Fibroblast of skin of right quadriceps (primary cell): ENCODE measurements at regions not wholly inside any gene's neighbourhood (a gene's known extent, or its start where the extent isn't known, plus 50 kb on each side); places are given as distances from the start of the nearest gene placed in this dataset.
"Not testable (repeated sequence)": the region's sequence is repeated elsewhere in the genome, so short reads cannot be mapped to it uniquely, and the experiment has no call there.

Experiments
- DNase-seq: peaks from one replicate; pipeline ENCODE4 v3.0.0-alpha.2; 2013

GRCh38 chr12:13433768-13434167 is 237.2 kb downstream of the EMP1 start:
- DNase-seq, result no peak

DNA sequence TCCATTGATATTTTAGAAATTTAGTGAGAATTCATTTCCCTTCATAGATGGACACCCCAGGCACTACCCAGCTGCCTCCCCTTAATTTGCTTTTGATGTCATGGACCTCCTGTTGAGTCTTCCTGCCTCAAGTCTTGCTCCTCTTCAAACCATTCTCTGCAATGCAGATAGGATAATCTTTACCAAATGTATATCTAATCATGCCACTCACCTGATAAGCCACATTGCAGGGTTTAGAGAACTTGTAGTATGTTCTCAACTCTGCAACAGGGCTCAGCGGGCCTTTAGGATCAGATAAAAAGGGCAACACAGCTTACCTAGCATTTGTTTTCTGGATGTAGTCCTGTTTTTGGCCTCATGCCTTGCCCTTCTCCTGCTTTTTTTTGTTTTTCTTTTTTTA is 234.5 kb downstream of the EMP1 start:
- DNase-seq, result no peak

- peak; percentile 87 for DNase-seq
Measured at GRCh38 chr12:13428538-13429265, 232.2 kb downstream of the EMP1 start.

DNA sequence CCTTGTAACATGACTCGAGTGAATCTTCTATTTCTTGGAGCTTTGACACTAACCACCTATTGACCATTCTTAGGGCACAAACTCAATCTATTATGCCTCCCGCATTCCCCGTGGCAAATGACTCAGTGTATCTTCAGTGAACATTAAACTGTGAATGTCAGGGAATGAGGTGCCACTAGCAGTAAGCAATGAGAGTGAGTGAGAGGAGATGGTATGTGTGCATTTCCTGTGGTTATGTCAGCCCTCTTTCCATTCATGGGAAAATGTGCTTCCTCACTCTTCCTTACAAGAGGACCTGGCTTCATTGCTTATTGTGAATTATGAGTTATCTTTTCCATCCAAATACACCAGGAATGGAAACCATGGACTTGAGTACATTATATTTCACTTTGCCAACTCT is 229.2 kb downstream of the EMP1 start:
- DNase-seq, result peak; percentile 94

- DNase-seq, result no peak
Measured at GRCh38 chr12:13422291-13422690, 225.8 kb downstream of the EMP1 start.

DNA sequence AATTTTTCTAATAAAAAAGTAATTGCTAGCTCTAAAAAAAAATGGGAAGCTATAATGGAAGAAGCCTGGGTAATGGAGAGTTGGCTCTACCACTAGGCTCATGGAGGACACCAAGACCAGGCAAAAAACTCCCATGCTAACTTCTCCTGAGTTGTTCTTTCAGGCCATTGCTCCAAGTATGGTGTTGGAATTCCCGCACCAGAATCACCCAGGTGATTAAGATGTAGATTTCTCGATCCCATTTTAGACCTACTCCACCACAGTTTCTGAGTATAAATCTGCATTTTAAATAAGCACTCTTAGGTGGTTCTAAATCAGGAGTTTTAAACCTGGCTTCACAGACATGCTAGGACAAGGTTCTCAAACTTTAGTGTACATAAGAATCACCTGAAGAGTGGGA is 221.0 kb downstream of the EMP1 start:
- no peak for DNase-seq

DNA sequence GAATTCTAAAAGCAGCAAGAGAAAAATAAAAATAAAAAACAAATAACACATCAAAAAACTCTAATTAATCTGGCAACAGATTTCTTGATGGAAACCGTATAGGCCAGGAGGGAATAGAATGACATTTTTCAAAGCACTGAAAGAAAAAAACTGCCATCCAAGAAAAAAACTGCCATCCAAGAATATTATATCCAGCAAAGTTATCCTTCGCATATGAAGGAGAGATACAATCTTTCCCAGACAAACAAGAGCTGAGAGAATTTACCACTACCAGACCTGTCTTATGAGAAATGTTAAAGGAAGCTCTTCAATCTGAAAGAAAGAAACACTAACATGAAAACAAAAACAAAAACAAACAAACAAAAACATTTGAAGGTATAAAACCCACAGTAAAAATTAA is 214.8 kb downstream of the EMP1 start:
- no peak for DNase-seq

DNA sequence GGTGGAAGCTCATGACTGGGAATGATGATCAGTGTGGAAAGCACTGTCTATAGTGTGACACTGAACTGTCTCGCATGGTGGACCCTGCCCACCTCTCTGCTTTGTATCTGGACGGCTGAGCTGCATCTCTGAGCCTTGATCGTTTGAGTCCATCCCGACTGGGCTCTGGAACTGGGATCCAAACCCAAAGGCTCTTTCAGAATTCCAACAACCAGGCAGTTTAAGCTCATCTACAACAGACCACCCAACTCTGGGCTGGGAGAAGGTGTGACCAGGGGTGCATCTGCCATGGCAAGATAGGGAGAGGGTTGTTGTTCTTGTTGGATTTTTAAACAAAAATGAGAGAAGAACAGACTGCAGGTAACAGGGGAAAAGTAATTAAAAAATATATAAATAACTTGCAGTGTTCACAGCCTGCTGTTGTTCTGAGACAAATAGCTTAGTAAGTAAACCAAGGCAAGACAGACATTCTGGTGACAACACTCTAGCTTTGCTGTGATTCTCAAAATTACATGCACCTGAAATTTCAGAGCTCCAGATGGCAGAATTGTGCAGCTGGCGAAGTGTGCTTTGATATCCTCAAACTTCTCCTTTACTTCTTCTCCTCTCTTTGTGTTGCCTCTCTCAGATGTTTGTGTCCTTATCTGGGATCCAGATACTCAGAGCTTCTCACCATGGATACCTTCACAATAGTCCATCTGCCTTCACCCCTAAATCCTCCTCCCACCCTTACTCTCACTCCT is 209.6 kb downstream of the EMP1 start:
- DNase-seq, result no peak

DNA sequence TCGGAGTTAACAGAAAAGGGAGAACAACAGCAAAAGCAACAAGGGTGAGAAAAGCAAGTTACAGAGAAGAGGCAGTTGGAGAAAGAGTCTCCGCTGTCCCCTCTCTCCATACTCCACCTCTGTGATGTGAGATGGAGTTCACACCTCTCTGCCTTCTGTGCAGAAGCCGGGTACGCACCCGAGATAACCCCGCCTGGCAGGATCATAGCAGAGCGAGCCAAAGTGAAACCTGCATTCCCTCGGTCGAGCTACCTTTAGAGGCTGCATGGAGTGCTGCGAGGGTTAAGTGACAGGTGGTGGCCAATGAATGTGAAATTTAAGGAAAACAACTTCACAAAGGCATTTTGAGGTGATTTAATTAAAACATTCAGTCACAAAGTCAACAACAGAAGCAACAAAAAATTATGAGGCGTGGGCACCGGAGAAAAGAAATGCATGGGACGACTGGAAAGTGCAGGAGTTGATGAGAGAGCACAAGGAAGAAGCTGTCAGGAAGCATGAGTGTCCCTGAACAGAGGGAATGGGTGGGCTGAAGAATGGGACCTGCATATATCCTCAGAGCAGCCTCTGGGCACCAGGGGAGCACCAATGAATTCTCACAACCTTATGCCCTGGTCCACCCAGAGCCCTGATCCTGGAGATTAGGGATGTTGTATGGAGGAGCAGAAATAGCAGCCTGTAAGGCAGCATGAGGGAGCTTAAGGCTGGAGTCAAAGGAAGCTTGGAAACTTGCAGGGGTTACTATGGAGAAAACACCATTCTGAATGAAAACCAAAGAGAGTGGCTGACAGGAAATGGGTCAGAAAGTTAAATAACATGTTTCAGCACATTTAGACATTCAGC is 208.3 kb downstream of the EMP1 start:
- DNase-seq, result no peak

GRCh38 chr12:13404111-13404628 is 207.6 kb downstream of the EMP1 start:
- no peak for DNase-seq

DNA sequence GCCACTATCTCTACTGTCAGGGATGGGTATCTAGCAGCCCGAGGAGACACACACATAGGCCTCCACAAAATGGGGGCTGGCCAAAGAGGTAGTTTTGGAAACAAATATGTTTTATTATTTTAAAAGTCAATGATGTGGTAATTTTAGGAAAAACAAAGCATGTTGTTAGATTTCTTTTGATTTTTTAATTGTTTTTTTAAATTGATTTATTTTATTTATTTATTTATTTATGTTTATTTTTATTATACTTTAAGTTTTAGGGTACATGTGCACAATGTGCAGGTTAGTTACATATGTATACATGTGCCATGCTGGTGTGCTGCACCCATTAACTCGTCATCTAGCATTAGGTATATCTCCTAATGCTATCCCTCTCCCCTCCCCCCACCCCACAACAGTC is 194.8 kb downstream of the EMP1 start:
- not testable (repeated sequence) for DNase-seq

- no peak for DNase-seq
Measured at GRCh38 chr12:13390918-13391317, 194.4 kb downstream of the EMP1 start.

DNA sequence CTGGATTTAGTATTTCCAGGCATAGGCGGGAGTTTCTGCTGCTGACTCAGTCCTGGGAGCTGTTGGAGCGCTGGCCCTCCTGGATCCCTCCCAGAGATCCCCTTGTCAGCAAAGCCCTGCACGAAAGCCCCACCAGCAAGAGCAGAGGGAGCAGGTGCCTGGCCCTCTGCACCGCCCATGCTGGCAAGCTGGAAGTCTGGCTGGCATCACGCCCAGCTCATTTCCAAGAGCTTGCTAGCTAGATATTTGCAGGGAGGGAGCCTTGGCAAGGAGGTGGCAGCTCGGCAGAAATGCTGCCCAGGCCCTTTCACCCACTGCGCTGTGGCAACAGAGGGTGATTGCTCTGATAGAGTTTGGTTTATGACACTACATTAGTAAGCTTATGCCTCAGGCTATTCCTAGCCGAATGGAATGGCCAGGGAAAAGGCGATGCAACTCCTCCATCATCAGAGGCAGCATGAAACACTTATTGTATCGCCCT is 193.9 kb downstream of the EMP1 start:
- DNase-seq, result peak; percentile 44

DNA sequence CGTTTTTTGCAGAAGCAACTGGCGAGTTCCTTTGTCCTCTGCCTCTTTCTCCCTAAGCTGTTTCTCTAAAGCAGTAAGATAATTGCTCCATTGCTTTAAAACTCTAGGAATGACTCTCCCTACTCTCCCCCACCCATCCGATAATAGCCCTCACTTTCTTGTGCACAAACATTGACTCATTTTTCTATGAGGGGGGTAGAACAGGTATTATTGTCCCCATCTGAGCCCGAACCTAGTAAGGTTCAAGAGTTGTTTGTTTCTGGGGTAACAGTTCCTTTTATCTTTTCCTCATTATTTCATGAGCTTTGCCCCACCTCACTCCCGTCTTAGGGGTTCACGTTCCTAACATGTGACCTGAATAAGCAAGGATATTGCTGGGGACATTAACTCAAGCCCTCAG is 190.6 kb downstream of the EMP1 start:
- DNase-seq, result no peak

GRCh38 chr12:13386323-13387039 is 190.0 kb downstream of the EMP1 start:
- no peak for DNase-seq

DNA sequence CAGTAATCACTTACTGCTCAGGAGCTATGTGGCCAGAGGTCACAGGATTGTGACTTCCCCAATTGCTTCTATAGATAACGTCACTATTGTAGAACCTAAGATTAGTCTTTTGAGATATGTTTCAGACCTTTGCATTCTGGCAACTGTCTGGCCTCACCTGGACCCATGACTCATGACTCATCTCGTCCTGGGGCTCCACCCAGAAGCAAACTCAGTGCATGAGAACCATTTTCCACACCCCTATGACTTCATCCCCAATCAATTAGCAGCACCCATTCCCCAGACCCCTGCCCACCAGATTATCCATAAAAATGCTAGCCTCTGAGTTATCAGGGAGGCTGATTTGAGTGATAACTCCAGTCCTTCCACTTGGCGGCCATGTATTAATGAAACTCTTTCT is 186.9 kb downstream of the EMP1 start:
- no peak for DNase-seq

DNA sequence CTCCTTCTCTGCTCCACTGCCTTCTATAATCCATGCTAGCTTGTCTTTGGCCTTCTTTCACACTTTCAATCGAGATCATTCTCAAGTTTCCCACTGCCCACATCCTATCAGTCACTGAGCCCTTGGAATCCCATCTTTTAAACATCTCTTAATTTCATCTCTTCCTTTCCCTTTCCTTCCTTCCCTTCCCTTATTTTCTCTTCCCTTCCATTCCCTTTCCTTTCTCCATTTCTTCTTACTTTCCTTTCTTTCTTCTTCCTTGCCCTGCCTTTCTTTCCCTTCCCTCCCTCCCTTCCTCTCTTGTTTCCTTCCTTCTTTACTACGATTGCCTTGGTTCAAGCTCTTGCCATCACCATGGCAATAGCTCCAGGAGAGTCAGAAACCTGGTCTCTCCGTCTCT is 183.8 kb downstream of the EMP1 start:
- no peak for DNase-seq

- DNase-seq, result no peak
Measured at GRCh38 chr12:13379531-13380188, 183.1 kb downstream of the EMP1 start.

DNA sequence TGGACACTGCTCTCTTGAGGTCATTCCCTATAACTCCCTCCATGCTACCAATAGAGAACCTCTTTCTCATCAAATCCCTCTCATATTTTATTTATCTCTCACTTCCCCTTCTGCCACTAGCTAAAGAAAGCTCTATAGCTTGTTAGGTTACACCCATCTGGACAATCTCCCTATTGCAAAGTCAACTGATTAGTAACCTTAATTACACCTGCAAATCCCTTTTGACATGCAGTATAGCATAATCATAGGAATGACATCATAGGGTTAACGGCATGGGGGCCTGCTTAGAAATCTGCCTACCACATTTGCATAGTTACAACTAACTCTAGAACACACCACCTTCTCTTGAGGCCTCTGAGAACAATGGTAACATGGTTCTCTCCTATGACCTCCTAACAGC is 181.2 kb downstream of the EMP1 start:
- no peak for DNase-seq

- DNase-seq, result no peak
Measured at GRCh38 chr12:13376610-13377373, 180.3 kb downstream of the EMP1 start.
